Right hindlimb (tissue), 1 donor: ENCODE measurements at regions not wholly inside any gene's neighbourhood (a gene's known extent, or its start where the extent isn't known, plus 50 kb on each side); places are given as distances from the start of the nearest gene placed in this dataset.
"Not testable (repeated sequence)": the region's sequence is repeated elsewhere in the genome, so short reads cannot be mapped to it uniquely, and the experiment has no call there.

Experiments used
- DNase-seq: peaks from one replicate; pipeline ENCODE4 v3.0.0-alpha.2; 2018

DNA sequence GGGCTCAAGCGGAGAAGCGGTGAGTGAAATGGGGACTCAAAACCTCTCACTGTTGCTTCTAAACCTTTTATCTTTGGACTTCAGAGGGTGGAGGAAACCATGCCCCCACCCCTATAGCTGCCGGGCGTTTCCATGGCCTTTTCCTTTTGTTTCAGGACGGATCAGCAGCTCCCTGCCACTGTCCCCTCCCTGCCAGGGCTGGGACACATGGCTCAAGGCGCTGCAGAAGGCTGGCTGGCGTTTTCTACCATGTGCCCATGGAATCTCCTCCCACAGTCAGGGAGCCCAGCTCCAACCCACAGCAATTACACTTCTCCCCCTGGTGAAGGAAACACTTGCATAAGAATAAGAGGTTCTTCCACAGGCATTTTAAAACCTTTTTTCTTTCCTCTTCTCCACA lies 812.7 kb downstream of the PLA2G4A start:
- no peak for DNase-seq

DNA sequence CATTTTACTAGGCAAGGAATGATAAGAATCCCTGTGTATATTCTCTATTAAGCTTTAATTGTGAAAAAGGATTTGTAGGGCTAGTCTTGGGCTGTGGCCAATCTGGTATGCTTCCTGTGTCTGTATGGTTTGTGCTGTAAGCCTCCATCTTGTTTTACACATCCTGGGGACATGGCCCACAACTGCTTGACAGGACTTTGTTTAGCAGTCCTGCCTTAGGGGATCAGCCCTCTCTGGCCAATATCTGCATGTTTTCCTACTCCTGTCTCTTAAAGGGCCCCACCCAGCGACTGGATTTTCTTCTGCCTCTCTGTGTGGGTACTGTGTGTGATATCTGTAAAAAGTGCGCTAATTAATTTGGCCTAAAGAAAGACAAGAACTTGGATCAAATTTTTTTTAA lies 813.2 kb downstream of the PLA2G4A start:
- no peak for DNase-seq

DNA sequence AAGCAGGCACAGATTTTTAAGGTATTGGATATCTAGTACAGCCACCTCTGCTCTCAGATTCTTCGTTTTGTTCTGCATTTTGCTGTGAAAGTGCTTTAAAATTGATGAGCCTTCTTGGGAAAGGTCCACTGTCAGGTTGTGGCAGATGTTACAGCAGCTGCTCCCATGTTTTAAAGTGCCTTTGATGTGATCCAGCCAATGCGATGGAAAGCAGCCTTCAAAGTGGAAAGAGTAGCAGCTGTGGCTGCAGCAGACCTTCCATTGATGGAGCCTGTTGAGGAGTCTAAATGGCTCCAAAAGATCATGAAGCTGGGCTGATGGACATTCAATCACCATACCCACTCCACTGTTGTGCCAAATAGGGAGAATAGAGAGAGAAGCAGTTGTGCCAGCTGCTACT lies 816.9 kb downstream of the PLA2G4A start:
- no peak for DNase-seq

DNA sequence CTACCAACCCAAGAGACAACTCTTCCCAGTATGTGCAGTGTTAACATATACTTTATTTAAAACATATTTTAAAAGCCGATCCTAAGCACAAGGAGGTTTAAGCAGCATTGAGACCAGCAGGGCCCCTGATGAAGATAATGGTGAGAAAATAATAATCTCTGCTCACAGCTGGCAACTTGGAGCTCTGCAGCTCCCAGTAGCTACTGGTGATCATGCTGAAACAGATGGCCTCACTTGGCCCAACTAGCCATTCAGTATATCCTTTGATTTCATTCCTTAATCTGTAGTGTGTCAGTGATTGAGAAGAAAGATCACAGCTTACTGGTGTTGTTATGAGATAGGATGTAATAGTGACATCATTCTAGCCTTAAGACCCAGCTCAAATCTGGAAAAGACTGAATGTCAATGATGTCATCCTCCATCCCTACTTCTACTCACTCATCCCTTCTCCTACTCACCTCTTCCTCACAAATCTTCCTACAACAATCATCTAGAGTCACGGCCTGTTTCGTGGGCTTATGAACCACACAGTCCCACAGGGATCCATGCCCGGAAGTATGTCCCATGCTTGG lies 817.9 kb downstream of the PLA2G4A start:
- no peak for DNase-seq

DNA sequence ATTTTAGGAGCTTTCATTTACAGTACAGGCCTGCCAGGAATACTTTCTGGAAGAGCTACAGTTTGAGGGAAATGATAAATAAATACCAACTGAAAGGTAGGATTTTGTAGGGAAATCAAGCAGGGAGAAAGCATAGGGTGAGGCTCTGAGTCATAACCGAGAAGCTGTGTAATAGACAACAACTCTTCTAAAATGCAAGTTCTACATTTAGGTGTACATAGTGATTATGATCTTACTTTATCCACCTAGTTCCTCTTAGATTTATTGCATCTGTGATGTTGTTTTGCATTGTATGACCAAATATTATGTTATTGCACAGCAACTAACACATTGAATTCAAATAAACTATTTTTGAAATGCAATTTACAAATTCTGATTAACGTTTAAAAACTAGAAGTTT lies 819.3 kb downstream of the PLA2G4A start:
- no peak for DNase-seq

DNA sequence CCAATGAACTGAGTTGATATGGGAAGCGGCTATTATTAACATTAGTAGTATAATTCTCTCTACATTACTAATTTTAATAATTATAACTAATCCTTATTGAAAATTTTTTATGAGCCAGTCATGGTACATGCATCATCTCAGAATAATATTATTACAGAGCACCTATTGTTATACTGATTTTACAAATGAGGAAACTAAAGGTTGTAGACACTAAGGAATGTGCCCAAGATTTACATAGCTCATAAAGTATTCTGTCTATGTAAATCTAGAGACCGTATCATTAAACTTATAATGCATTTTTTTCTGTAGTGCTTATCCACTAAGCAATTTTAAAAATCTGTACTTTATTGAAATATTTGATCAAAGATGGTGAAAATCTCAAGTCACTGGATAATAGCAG lies 825.9 kb downstream of the PLA2G4A start:
- no peak for DNase-seq

DNA sequence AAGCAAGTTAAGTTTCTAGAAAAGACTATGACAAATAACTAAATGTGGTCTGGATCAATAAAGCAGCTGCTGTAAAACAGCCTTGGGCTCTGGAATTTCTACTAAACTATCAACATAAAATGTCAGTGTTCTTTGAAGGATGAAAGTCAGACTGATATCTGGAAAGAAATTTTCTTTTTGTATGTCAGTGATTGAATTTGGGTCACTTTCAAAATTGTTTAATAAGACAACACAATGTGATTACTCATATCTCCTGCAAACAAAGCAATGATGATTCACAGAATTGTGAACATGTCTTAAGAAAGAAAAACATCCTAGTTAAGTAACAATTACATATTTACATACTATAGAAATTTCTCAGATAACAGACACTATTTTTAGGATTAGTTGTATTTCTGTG lies 826.4 kb downstream of the PLA2G4A start:
- no peak for DNase-seq

DNA sequence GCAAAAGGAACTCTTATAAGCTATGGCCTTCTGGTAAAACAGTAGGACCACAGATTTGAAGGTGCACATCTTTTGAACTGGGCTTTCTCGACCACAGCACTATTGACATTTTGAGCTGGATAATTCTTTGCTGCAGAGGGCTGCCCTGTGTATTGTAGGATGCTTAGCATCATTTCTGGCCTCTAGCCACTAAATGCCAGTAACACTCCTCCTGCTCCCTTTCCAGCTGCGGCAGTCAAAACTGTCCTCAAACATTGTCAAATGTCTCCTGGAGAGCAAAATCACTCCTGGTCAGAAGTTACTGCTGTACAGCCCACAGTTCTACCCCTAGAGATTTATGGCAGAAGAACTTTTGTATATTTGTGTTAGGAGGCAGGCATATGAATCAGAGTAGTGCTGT lies 836.7 kb downstream of the PLA2G4A start:
- DNase-seq: no peak

DNA sequence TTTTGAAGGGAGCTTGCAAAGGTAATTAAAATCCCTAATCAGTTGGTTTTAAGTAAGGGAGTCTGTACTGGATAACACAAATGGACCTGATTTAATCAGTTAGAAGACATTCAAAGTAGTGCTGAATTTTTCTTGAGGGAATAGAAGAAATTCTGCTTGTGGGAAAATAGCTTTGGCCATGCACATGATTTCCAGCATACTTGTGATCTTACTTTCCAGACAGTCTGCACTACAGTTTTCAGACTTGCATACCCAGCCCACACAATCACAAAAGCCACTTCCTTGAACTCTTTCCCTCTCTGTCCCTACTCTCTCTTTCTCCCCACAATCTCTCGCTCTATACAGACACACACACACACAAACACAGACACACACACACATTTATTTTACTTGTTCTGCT lies 852.1 kb downstream of the PLA2G4A start:
- DNase-seq: no peak

DNA sequence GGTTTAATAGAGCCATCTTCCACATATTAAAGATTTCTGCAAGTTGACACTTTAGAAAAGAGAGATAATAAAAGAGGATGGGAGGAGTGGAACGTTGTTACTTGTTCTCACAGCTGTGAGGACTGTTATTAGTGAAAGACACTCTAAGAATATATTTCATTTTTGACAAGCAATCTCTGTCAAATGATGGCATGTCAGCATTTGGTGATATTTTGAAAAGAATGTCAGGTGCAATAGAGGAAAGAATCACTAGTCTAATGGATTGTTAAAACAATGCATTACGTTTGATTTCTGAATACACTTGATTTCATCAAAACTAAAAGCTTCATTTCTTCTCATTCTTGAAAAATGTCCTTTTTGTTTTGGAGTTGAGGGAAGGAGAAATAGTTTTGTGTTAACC lies 853.4 kb downstream of the PLA2G4A start:
- DNase-seq: no peak

DNA sequence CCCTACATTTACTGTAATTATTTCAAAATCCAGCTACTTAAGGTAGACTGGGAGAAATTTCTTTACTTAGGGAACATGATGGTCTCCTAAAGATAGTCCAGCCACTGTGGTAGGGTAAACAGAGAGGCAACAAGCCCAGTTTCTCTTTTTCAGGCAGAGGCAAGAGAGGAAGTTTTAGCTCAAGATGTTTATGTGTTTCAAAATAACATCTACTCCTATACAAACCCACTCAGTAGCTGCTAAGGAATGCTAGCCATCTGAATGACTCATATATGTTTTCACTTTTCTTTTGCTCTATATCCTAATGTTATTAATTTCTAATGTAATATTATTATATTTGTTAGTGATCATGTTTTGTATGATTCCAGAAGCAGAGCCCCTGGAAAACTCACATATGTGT lies 856.6 kb downstream of the PLA2G4A start:
- DNase-seq: no peak

DNA sequence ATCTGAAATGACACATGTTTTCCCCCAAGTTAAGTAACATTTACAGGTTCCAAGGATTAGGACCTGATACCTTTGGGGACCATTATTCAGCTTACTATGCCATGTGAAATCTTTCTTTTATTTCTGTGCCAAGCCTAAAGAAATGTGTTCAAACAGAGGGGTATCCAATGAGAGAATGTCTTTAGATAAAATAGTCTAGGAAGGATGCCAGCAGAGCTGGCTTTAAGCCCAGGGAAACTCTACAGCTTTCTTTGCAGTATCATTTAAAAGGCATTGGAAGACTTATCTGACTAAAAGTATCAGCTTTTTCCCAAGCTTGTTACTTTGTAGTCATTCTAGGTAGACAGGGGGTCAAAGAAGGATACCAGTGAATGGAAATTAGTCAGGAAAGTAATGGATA lies 860.4 kb downstream of the PLA2G4A start:
- DNase-seq: peak; percentile 25

DNA sequence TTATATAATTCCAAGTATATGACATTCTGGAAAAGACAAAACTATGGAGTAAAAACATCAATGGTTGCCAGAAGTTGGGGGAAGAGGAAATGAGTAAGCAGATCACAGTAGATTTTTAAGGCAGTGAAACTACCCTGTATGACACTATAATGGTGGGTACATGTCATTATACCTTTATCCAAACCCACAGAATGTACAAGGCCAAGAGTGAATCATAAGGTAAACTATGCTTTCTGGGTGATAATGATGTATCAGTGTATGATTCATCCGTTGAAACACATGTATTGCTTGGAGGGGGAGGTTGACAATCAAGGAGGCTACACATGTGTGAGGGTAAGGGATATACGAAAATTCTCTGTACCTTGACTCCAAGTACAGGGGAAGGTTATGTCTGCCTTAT lies 862.7 kb downstream of the PLA2G4A start:
- no peak for DNase-seq

DNA sequence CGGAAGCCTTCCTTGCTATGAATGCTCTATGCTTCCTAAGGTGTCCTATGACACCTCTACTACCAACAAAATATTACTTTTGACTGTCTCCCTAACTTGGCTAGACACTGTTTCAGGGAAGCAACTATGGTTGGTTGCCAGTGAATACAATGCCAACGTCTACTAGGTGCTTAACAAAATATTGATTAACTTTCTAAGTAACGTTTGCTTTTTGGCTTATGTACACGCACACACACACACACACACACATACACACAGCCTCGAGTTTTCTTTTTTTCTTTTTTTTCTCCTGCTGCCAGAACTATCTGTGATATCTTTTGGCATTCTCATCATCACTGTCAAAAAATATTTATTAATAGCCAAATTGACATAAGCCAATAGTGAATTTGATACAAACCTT lies 864.0 kb downstream of the PLA2G4A start:
- no peak for DNase-seq

DNA sequence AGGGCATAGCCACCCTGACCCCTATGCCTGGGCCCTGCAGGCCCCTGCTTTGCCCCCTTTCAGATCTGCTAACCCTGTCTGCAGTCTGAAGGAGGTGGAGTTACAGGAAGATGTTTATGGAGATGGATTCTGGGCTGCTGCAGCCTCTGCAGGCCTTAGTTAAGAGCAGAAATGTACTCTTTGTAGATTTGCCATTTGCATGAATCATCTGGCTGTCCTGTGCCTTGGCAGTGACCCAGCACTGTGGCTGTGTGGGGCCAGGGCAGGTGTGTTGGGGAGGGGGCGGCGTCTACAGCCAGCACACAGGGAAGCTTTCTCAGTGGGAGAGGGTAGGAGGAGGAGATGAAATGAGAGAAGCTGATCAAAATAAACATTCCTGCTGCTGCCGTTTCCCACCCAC lies 867.3 kb downstream of the PLA2G4A start:
- no peak for DNase-seq

DNA sequence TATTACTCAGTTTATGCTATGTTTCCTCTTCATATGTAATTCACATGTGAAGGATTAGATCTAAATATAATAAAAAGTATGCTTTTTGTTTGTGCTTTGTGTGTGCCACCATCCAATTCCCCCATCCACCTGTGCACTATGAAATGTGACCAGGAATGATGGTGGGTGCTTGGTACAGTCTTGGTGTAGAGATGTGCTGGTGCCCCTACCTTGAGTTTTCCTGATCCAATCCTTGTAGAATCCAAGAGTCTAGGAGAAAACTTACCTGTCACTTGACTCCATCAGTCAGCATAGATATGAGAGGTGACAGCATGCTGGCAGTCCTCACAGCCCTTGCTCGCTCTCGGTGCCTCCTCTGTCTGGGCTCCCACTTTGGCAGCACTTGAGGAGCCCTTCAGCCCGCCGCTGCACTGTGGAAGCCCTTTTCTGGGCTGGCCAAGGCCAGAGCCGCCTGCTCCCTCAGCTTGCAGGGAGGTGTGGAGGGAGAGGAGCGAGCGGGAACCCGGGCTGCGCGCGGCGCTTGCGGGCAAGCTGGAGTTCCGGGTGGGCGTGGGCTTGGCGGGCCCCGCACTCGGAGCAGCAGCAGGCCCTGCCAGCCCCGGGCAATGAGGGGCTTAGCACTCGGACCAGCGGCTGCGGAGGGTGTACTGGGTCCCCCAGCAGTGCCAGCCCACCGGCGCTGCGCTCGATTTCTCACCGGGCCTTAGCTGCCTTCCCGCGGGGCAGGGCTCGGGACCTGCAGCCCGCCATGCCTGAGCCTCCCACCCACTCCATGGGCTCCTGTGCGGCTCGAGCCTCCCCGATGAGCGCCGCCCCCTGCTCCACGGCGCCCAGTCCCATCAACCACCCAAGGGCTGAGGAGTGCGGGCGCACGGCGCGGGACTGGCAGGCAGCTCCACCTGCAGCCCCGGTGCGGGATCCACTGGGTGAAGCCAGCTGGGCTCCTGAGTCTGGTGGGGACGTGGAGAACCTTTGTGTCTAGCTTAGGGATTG lies 874.7 kb downstream of the PLA2G4A start:
- not testable (repeated sequence) for DNase-seq

DNA sequence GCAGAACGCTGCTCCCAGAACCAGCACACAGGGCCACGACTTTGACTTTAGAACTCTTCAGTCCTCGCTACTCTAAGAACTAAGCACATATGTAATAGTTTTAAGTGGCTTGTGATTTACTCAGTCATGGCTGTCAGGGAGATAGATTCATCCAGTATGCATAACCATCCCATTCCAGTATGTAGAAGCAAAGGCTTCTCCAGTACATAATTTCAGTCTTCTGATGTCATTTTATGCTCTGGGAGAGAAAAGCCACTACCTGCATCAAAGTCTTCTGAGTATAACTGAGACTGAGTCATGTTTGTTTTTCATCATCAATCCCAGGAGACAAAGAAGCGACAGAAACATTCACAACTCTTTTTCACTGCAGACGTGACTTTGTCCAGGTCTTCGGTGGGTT lies 885.7 kb downstream of the PLA2G4A start:
- no peak for DNase-seq

DNA sequence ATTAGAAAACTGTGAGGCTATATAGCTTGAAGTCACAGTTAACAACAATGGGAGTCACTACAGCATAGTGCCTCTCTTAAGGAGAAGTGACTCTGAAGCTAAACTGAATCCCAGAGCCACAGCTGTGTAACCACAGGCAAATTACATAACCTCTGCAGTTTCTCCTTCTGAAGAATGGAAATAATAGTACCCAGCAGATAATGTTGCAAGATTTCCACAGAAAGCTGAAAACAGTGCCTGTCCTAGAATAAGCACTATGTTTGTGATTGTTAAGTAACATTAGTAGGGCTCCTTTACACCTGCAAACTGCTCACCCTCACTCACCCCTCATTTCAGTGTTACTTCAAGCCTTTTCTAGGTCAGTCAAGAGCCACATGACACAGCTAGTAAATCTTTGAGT lies 886.7 kb downstream of the PLA2G4A start:
- no peak for DNase-seq

DNA sequence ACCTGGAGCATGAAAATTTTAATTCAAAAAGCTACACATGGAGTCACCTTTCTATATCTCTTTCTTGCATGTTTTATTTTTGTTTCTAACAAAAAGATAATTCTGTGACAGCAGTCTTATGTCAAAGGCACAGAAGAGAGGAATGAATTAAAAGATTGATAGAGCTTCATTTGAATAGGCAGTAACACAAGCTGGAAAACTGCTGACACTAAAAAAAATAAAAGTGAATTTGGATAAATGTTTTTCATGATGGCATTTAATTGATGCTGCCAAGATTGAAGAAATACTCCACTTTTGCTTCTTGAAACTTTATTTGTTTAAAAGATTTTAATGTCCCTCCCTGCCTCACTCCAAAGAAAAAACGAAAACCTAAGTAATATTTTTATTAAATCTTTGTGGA lies 887.4 kb downstream of the PLA2G4A start:
- DNase-seq: no peak

DNA sequence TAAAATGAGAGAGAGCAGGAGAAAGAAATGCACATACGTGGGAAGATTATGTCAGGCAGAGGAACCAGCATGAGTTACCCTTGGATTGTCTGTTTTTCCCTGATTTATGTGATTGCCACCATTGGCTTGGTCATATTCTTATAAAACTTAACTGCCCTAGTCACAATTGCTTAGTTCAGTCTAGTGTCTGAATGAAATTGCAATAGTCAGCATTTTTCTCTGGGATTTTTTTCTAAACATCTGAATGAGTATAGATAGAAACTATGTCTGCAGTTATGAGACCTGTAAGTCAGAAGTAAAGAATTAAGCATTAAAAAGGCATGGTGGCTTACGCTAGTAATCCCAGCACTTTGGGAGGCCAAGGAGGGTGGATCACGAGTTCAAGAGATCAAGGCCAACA lies 889.8 kb downstream of the PLA2G4A start:
- DNase-seq: no peak

DNA sequence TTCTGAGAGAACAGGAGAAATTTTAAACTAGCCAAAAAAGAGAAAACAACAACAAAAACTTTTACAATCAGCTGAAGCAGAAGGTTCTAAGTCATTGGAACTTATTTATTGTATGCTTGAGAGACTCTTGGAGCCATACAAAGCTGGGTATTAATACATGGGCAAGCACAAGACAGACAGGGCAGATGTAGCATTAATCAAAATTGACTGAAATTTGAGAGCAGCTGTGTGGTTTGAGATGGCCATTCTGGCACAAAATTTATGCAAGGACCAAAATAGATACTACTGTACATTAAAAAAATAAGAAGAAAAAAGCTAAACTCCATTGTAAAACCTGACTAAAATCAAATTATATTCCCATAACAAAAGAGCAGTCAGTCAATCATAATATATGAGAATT lies 892.5 kb downstream of the PLA2G4A start:
- DNase-seq: no peak

DNA sequence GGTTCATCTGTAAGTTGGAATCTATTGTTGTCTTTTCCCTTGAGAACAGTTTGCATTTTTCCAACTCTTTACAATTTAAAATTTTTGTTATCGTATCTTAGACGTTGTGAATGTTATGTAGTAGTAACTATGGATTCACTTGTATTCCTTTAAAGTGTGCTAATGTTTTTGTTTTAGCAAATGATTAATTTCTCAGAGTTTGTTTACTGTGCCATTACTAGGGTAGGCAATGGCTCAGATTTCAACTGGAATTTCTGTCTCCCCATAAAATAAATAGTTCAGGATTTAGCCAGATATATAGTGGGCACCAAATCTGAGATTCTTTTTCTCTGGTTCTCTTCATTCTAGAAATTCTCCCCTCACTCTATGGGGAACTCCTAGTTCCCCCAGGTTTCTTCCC lies 896.5 kb downstream of the PLA2G4A start:
- DNase-seq: no peak

DNA sequence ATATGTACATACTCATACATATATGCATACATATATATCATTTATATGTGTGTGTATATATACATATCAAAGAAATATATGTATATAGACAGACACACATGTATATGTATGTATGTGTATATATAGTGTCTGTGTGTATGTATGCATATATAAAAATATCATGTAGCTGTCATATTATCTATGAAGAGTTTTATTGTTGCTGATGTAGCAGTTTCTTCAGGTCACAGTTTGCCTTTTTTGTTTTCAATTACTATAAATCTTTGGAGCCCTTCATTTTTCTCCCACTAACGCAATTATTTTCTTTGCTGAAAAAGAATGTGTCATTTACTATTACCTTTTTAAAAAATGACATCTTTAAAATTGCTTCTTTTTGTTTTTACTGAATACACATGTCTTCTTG lies 904.5 kb downstream of the PLA2G4A start:
- DNase-seq: no peak

DNA sequence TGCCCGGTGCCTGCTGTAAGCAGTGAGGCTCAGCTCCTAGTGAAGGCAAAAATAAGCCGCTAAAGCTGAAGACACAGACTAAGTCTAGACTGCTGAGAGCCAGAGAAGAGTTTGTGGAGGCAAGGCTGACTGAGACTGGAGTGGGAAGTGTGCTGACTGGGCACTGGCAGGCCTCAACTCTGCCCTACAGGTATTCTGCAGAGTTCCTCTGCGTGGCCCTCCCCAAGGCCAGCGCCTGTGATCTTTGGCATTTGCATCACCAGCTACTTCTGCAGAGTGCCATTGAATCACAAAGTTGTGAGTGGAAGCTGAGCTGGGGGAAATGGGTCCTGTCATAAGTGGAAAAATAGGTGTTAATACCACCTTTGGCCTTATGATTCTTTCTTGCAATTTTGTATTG lies 905.7 kb downstream of the PLA2G4A start:
- no peak for DNase-seq

DNA sequence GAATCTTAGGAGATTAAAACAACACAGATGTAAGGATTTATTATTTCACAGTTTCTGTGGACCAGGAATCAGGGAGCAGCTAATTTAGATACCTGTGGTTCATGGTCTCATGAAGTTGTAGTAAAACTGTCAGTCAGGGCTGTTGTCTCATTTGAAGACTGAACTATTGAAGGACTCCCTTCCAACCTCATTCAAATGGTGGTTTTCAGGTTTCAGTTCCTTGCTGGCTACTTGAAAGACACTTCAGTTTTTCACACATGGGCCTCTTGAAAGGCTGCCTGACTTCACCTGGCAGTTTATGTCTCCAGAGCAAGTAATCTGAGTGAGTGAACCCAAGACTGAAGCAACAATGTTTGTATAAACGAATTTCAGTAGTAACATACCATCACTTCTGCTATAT lies 915.9 kb downstream of the PLA2G4A start:
- no peak for DNase-seq
